GM23248 (cell line): ENCODE measurements at regions not wholly inside any gene's neighbourhood (a gene's known extent, or its start where the extent isn't known, plus 50 kb on each side); places are given as distances from the start of the nearest gene placed in this dataset.

Experiments
- EZH2 ChIP-seq: fragments of 200-600 bp; sonication (generic); IDR thresholded peaks from 2 replicates; pipeline ENCODE4 v1.6.1; 2018; ENCODE audit warnings: antibody characterized with exemption, mild to moderate bottlenecking; ENCODE audit not compliant: insufficient read depth, poor library complexity, severe bottlenecking
- EZH2phosphoT487 ChIP-seq: fragments of 200-600 bp; sonication (generic); IDR thresholded peaks from 2 replicates; pipeline ENCODE4 v1.6.1; 2018; ENCODE audit warnings: antibody characterized with exemption, moderate library complexity, mild to moderate bottlenecking, low read depth; ENCODE audit not compliant: insufficient read depth

- TF ChIP-seq EZH2phosphoT487 (no peak), EZH2 (no peak)
These were observed 251.1 kb upstream of the DIAPH2 start for GRCh38 chrX:96433409-96434077.
